Tibial nerve (tissue), 4 donors: ENCODE measurements at regions not wholly inside any gene's neighbourhood (a gene's known extent, or its start where the extent isn't known, plus 50 kb on each side); places are given as distances from the start of the nearest gene placed in this dataset.

Experiments
- DNase-seq, 2 donors: peaks; one replicate each; pipeline ENCODE4 v3.0.0-alpha.2; 2019; ENCODE audit warnings: low spot score in 2 of 2
- H3K27ac ChIP-seq, 4 donors: fragments of 200-600 bp; sonication (generic) in 3 of 4; one replicate each; pipeline ENCODE4 v1.5.1; 2017 to 2019; ENCODE audit warnings: mild to moderate bottlenecking in 1 of 4
- H3K27me3 ChIP-seq, 2 donors: fragments of 200-600 bp; sonication (generic) in 1 of 2; one replicate each; pipeline versions ENCODE4 v1.5.1 to v1.6.0; 2017 to 2019
- H3K36me3 ChIP-seq, 3 donors: fragments of 200-600 bp; sonication (generic); one replicate each; pipeline ENCODE4 v1.5.1; 2018 to 2019
- H3K4me1 ChIP-seq, 4 donors: fragments of 200-600 bp; sonication (generic) in 3 of 4; one replicate each; pipeline ENCODE4 v1.5.1; 2017 to 2019
- H3K4me3 ChIP-seq, 4 donors: fragments of 200-600 bp; sonication (generic) in 3 of 4; one replicate each; pipeline ENCODE4 v1.5.1; 2017 to 2019; ENCODE audit warnings: mild to moderate bottlenecking in 1 of 4, moderate library complexity in 1 of 4
- H3K9me3 ChIP-seq, 4 donors: fragments of 200-600 bp; sonication (generic) in 3 of 4; one replicate each; pipeline ENCODE4 v1.5.1; 2017 to 2019
- CTCF ChIP-seq, 5 experiments: fragments of 200-600 bp in 3 of 5; fragments of 450-650 bp in 2 of 5; sonication (generic) in 3 of 5; IDR thresholded peaks; one replicate each; pipeline ENCODE4 v1.5.1; 2016 to 2019; ENCODE audit warnings: antibody characterized with exemption in 5 of 5, mild to moderate bottlenecking in 3 of 5, moderate library complexity in 2 of 5
- EP300 ChIP-seq, 2 donors: sonication (generic); formaldehyde crosslinking; IDR thresholded peaks; one replicate each; pipeline ENCODE4 v1.6.1; 2017; ENCODE audit warnings: antibody characterized with exemption in 2 of 2, mild to moderate bottlenecking in 1 of 2
- POLR2A ChIP-seq, 2 donors: fragments of 450-650 bp; IDR thresholded peaks; one replicate each; pipeline ENCODE4 v1.6.1; 2017; ENCODE audit warnings: antibody characterized with exemption in 2 of 2, mild to moderate bottlenecking in 2 of 2, moderate library complexity in 2 of 2
- WGBS, 2 donors: methylation state at CpG; one replicate each; pipeline ENCODE4 v1.1.5; 2018; 5-methylcytosine and 5-hydroxymethylcytosine counted together

GRCh38 chr14:83342590-83342989, 1808.9 kb upstream of the SEL1L start:
- H3K9me3 ChIP-seq: peaks cover 0 to 5% (median 0%) of the 10 kb centered on the region in 4 donors
- no peaks in the 10 kb centered on the region for H3K4me1 ChIP-seq
- H3K4me3 ChIP-seq: no peak overlapping the region
- TF ChIP-seq EP300 (IDR thresholded peaks at IDR 0.05) (no peak), POLR2A (IDR thresholded peaks at IDR 0.05) (no peak), CTCF (IDR thresholded peaks at IDR 0.05) (no peak)
- H3K36me3 ChIP-seq: no peaks in the 10 kb centered on the region
- peak; percentile 15 to 46 for DNase-seq
- no peaks in the 10 kb centered on the region for H3K27me3 ChIP-seq
- WGBS, 2 donors: 54 to 72% methylated on average over 9 of the region's 9 CpGs
- H3K27ac ChIP-seq: no peak overlapping the region

- Histone ChIP-seq H3K27me3 (no peaks in the 10 kb centered on the region), H3K4me1 (no peaks in the 10 kb centered on the region), H3K27ac (no peak overlapping the region), H3K9me3 (no peaks in the 10 kb centered on the region), H3K4me3 (no peak overlapping the region), H3K36me3 (no peaks in the 10 kb centered on the region)
- WGBS, 2 donors: 58 to 69% methylated on average over 1 of the region's 1 CpG
- DNase-seq: no peak
- TF ChIP-seq POLR2A (IDR thresholded peaks at IDR 0.05) (no peak), CTCF (IDR thresholded peaks at IDR 0.05) (no peak), EP300 (IDR thresholded peaks at IDR 0.05) (no peak)
Observed at GRCh38 chr14:83347874-83348273, 1814.2 kb upstream of the SEL1L start.

- no peak overlapping the region for H3K4me3 ChIP-seq
- no peak for DNase-seq
- no peaks in the 10 kb centered on the region for H3K27me3 ChIP-seq
- H3K4me1 ChIP-seq: no peaks in the 10 kb centered on the region
- H3K9me3 ChIP-seq: no peaks in the 10 kb centered on the region
- 90 to 91% methylated on average over 2 of the region's 2 CpGs for WGBS, 2 donors
- no peaks in the 10 kb centered on the region for H3K36me3 ChIP-seq
- TF ChIP-seq CTCF (IDR thresholded peaks at IDR 0.05) (no peak), POLR2A (IDR thresholded peaks at IDR 0.05) (no peak)
- H3K27ac ChIP-seq: no peak overlapping the region
Observed at GRCh38 chr14:83355609-83356008, 1822.0 kb upstream of the SEL1L start.

GRCh38 chr14:83356080-83356479, 1822.4 kb upstream of the SEL1L start:
- Histone ChIP-seq H3K4me1 (no peaks in the 10 kb centered on the region), H3K9me3 (no peaks in the 10 kb centered on the region), H3K36me3 (no peaks in the 10 kb centered on the region), H3K27me3 (no peaks in the 10 kb centered on the region), H3K27ac (no peak overlapping the region), H3K4me3 (no peak overlapping the region)
- 69 to 81% methylated on average over 5 of the region's 5 CpGs for WGBS, 2 donors
- TF ChIP-seq POLR2A (IDR thresholded peaks at IDR 0.05): no peak
- TF ChIP-seq EP300 (IDR thresholded peaks at IDR 0.05): no peak
- TF ChIP-seq CTCF (IDR thresholded peaks at IDR 0.05): no peak
- no peak for DNase-seq

GRCh38 chr14:83372271-83372670, 1838.6 kb upstream of the SEL1L start:
- no peak overlapping the region for H3K4me3 ChIP-seq
- WGBS, 2 donors: 82 to 84% methylated on average over 1 of the region's 1 CpG
- no peaks in the 10 kb centered on the region for H3K27me3 ChIP-seq
- no peak for DNase-seq
- H3K9me3 ChIP-seq: no peaks in the 10 kb centered on the region
- no peaks in the 10 kb centered on the region for H3K36me3 ChIP-seq
- H3K4me1 ChIP-seq: no peaks in the 10 kb centered on the region
- TF ChIP-seq EP300 (IDR thresholded peaks at IDR 0.05) (no peak), CTCF (IDR thresholded peaks at IDR 0.05) (no peak), POLR2A (IDR thresholded peaks at IDR 0.05) (no peak)
- H3K27ac ChIP-seq: no peak overlapping the region
